Psoas muscle (tissue), 7 donors: ENCODE measurements at regions not wholly inside any gene's neighbourhood (a gene's known extent, or its start where the extent isn't known, plus 50 kb on each side); places are given as distances from the start of the nearest gene placed in this dataset.

Source experiments
- ATAC-seq, 4 donors: fragments of 200-7000 bp; cut with Tn5 transposase; one replicate each; pipeline ENCODE4 v1.9.1; 2020; ENCODE audit warnings: moderate library complexity in 3 of 4, mild to moderate bottlenecking in 2 of 4
- DNase-seq, 2 donors: peaks; one replicate each; pipeline ENCODE4 v3.0.0-alpha.2; 2020
- H3K27ac ChIP-seq: fragments of 200-600 bp; one replicate; pipeline ENCODE4 v1.8.0; 2022
- H3K27me3 ChIP-seq, 3 donors: fragments of 200-600 bp in 1 of 3; one replicate each; pipeline versions ENCODE4 v1.6.1 to v1.8.0; 2013 to 2022; ENCODE audit warnings: low read length in 2 of 3, mild to moderate bottlenecking in 2 of 3, moderate library complexity in 1 of 3; ENCODE audit not compliant: insufficient read depth in 3 of 3
- H3K36me3 ChIP-seq, 2 donors: fragments of 200-600 bp in 1 of 2; one replicate each; pipeline versions ENCODE4 v1.6.1 to v1.8.0; 2013 to 2022; ENCODE audit warnings: low read depth in 1 of 2, mild to moderate bottlenecking in 1 of 2, moderate library complexity in 1 of 2; ENCODE audit not compliant: insufficient read depth in 1 of 2
- H3K4me1 ChIP-seq: fragments of 200-600 bp; one replicate; pipeline ENCODE4 v1.8.0; 2022
- H3K4me3 ChIP-seq: fragments of 200-600 bp; one replicate; pipeline ENCODE4 v1.8.0; 2022; ENCODE audit warnings: mild to moderate bottlenecking
- H3K9me3 ChIP-seq: fragments of 200-600 bp; one replicate; pipeline ENCODE4 v1.8.0; 2022
- WGBS, 3 donors: extraction: QIAGEN DNeasy Blood & Tissue Kit; methylation state at CpG; one replicate each; pipeline versions ENCODE4 v1.1.6 to v1.1.7; 2013; 5-methylcytosine and 5-hydroxymethylcytosine counted together
- intact Hi-C, 2 donors: fragments of 100-400 bp; cut with DNase I; formaldehyde crosslinking; loops; one replicate each; pipeline versions ENCODE4 v1.11.0 to v1.14.2; 2022
- TF ChIP-seq, protein P1 (sequence below): fragments of 200-600 bp; IDR thresholded peaks from one replicate; pipeline ENCODE4 v1.8.0; 2022; ENCODE audit warnings: antibody characterized with exemption
- donor health status: healthy with polysubstance abuse.
- donor health status: DM: no; HTN: no; CAD: no; lungs with moderate emphysema.
- donor health status: Bipolar disorder and iron deficiency.
- donor health status: healthy.
- donor health status: DM: yes; HTN: yes; CAD: no.
- donor health status: DM: no; HTN: no; CAD: no.
- donor health status: DM: yes; HTN: yes; CAD: no.

DNA sequence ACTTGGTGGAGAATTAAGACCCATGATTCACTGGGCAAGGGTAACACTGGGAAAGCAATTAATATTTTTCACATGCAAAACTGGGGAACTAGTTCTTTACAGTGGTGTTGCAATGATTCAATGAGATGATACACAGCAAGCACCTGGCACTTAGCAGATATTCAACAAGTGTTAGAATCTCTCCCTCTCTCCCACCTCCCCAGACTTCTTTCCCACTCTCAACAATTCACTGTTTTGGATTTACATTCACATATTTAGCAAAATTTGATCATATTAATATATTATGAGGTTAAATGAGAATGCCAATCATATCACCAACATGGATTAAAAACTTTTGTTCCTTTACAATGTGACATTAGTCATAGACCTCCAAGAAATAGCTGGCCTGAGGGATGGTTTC, 223.1 kb upstream of the GRIP1 start:
- intact Hi-C loops = no loop called here
- Histone ChIP-seq H3K4me3 (no peak overlapping the region), H3K4me1 (peaks cover 7% of the 10 kb centered on the region), H3K9me3 (no peaks in the 10 kb centered on the region), H3K36me3 (no peaks in the 10 kb centered on the region), H3K27me3 (no peaks in the 10 kb centered on the region), H3K27ac (no peak overlapping the region)
- TF ChIP-seq, protein P1, sequence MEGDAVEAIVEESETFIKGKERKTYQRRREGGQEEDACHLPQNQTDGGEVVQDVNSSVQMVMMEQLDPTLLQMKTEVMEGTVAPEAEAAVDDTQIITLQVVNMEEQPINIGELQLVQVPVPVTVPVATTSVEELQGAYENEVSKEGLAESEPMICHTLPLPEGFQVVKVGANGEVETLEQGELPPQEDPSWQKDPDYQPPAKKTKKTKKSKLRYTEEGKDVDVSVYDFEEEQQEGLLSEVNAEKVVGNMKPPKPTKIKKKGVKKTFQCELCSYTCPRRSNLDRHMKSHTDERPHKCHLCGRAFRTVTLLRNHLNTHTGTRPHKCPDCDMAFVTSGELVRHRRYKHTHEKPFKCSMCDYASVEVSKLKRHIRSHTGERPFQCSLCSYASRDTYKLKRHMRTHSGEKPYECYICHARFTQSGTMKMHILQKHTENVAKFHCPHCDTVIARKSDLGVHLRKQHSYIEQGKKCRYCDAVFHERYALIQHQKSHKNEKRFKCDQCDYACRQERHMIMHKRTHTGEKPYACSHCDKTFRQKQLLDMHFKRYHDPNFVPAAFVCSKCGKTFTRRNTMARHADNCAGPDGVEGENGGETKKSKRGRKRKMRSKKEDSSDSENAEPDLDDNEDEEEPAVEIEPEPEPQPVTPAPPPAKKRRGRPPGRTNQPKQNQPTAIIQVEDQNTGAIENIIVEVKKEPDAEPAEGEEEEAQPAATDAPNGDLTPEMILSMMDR = no peak
- DNase-seq (no peak), ATAC-seq (no peak)

DNA sequence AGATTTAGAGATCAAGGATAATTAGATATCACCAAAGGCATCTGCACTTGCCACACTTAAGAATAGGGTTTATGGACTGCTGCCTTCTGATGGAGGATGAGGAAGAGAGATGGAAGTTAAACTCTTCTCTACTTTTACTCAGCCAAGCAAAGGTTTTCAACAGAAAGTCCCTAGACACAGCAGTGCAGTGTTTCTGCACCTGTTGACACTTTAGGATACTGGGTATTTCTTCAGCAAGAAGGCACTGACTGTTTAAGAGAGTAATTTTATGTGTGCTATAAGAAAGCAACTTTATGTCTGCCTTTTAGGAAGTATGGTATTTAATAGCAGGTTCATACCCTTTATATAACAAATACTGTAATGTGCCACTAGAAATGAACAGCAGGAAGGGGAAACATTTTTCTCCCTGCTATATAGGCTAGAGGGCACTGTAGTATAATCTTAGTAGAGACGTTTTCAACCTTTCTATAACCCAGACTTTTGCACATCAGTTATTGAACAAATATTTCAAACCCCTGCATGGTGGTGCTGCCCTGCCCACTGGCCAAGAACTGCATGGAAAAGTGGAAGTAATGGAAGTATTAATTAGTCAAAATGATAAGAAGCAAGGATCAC, 225.0 kb upstream of the GRIP1 start:
- peaks cover 2% of the 10 kb centered on the region for H3K4me1 ChIP-seq
- ATAC-seq (no peak), DNase-seq (no peak)
- intact Hi-C loops = no loop called here
- TF ChIP-seq, protein P1 = no peak
- H3K27me3 ChIP-seq = no peaks in the 10 kb centered on the region
- no peak overlapping the region for H3K4me3 ChIP-seq
- no peaks in the 10 kb centered on the region for H3K9me3 ChIP-seq
- no peak overlapping the region for H3K27ac ChIP-seq
- 3 to 13% (median 4%) methylated on average over 1 of the region's 1 CpG for WGBS, 3 donors
- H3K36me3 ChIP-seq = no peaks in the 10 kb centered on the region

DNA sequence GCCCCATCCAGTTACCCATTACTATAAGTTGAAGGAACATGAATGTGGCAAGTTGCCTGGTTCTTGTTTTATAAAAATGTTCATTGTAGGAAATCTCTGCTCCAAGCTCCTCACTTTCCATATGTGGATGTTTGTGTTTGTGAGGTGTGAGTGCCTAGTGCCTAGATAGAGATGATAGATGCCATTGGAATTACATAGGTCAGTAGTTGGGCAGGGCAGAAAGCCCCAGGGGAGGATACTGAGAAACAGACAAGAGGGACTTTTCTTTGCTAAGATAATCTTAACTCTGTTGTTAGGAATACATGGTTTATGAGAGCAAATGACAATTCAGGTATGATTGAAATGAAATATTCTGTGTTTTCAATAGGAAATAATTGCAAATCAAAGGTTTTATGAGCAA, 226.3 kb upstream of the GRIP1 start:
- DNase-seq (no peak), ATAC-seq (no peak)
- Histone ChIP-seq H3K9me3 (no peaks in the 10 kb centered on the region), H3K4me1 (no peaks in the 10 kb centered on the region), H3K4me3 (no peak overlapping the region), H3K27ac (no peak overlapping the region), H3K36me3 (no peaks in the 10 kb centered on the region), H3K27me3 (no peaks in the 10 kb centered on the region)
- intact Hi-C loops = no loop called here
- TF ChIP-seq, protein P1 = no peak

DNA sequence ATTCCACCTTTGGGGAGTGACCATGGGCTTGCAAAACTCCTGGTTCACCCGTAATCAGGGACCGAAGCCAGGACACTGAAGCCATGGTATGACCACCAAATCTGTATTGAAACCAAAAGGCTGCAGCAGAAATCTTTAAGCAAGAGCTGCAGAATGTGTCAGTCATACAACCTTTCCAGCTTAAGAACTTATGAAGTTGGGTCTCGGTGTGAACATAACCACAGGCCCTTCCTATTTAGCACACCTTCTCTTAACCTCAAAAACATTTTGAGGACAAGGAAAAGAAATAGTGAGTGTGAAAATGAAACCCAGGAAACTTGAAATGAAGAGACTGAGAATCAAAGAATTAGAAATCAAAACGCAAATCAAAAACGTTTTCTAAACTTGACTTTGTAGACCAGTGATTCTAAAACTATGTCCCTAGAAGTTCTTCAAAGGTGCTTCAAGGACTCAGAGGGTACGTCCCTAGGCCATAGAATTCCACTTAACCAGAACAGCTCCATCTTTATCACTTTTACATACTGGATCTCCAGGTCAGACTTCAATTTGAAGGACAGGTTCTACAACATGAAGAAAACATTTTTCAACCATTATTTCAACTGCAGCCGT, 231.6 kb upstream of the GRIP1 start:
- H3K9me3 ChIP-seq = no peaks in the 10 kb centered on the region
- no peak overlapping the region for H3K27ac ChIP-seq
- H3K36me3 ChIP-seq = no peaks in the 10 kb centered on the region
- no peaks in the 10 kb centered on the region for H3K27me3 ChIP-seq
- ATAC-seq = no peak
- no peaks in the 10 kb centered on the region for H3K4me1 ChIP-seq
- TF ChIP-seq, protein P1 = no peak
- DNase-seq = no peak
- intact Hi-C loops = no loop called here
- 88 to 89% (median 89%) methylated on average over 7 of the region's 7 CpGs for WGBS, 3 donors
- H3K4me3 ChIP-seq = no peak overlapping the region
